NCI-H146 treated with DMSO at 0.1 percent for 48 hours (cell line): ENCODE measurements at regions not wholly inside any gene's neighbourhood (a gene's known extent, or its start where the extent isn't known, plus 50 kb on each side); places are given as distances from the start of the nearest gene placed in this dataset.

Source experiments
- DNase-seq: peaks from one replicate; lab custom pipeline; 2025; ENCODE audit not compliant: unreplicated experiment; lab: John Stamatoyannopoulos, UW

DNA sequence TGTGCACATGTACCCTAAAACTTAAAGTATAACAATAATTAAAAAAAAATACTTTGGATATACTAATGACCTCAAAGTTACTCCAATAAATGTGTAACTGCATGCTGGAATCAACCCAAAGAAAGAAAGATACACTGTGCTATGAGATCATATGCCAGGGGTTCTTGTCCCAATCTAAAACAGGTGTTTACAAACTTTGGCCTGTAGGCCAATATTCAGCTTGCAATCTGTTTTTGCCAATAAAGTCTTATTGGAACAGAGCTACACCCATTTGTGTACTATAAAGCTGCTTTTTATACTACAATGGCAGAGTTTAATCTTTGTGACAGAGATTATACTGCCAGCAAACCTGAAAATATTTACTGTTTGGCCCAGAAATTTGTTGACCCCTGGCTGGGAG, 138.8 kb upstream of the AFF2 start:
- DNase-seq = no peak

DNA sequence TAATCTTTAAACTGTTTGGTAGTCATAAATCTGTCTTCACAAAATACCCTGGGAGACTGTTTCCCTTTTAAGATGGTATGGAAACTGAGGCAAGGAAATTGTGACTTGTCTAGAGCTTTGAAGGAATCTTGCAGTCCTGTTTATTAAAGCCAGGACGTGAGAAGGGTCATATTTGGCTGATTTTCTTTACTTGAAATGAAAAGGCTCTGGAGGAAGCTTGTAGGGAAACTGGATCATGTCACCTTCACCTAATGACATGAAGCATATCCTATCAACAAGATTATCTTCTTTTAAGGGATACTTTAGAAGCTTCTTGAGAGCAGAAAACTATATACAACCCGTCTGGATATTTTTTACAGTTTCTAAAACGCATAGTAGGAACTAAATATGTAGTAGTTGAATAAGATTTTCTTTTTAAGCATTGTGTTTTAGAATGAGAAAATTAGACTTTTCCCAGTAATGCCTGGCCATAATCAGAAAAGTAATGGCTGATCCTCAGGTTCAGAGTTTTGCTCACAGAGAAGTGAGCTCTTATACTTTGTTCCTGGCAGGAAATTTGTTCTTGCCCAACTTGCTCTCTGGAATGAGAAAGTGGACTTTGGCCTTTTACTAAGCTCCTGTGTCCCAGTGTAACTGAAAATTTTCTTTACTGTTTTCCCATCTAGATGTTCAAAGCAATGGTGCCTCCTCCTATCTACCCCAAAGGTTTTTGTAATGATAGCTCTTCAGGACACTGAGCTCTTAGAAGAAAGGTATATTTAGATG, 136.8 kb upstream of the AFF2 start:
- DNase-seq = no peak

DNA sequence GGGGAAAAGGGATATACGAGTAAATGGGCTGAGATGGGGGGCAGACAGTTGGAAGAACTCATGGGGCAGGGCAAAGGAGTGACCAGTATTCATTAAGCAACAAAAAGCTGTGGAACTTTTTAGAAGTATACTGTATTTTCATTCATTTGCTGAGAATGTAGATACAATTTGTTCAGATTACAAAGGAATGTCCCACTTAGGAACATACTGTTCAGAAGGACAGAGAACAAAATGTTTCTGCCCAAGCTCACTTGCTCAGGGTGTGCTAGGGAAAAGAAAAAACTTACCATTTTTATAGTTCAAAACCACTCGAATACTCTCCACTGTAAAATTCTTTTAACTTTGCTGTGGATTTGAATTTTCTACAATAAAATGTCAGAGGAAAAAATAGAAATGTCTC, 135.2 kb upstream of the AFF2 start:
- no peak for DNase-seq

DNA sequence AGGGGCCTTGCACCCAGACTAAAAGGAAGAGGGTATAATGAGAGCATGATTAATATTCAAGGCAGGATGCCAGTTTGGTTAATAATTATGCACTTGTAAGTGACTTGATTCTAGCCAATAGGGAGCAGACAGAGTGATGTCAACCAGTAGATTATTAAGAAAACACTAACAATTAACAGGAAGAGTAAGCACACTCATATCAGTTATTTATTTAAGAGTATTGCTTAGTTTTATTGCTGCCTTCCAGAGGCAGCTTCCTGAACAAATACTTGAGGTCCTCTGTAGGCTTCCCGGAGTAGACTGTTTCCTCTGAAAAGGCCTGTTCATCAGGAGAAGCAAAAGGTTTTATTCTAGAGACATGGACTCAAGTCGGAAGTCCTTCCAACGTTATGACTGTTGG, 129.1 kb upstream of the AFF2 start:
- no peak for DNase-seq

DNA sequence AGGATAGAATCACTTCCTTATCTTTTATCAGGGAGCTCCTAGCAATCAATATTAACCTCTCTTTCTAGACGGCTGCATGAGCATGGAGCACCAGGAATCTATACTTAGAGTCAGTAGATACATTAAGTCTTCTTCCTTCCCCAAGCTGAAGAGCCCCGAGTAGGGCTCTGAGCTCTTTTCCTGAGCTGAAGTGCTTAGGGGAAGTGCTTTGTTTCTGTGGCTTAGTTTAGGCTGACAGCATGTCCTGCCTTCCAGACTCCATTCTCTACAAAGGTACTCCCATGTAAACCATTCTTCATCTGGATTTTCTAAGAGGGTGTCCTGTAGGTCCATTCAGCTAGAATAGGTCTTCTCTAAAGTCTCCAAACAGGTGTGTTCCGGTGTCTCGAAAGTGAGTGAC, 127.5 kb upstream of the AFF2 start:
- no peak for DNase-seq

DNA sequence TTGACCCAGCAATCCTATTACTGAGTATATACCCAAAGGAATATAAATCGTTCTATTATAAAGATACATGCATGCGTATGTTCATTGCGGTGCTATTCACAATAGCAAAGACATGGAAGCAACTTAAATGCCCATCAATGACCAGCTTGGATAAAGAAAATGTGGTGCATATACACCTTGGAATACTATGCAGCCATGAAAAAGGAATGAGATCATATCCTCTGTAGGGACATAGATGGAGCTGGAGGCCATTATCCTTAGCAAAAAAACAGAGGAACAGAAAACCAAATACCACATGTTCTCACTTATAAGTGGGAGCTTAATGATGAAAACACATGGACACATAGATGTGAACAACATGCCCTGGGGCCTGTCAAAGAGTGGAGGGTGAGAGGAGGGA, 124.1 kb upstream of the AFF2 start:
- no peak for DNase-seq

DNA sequence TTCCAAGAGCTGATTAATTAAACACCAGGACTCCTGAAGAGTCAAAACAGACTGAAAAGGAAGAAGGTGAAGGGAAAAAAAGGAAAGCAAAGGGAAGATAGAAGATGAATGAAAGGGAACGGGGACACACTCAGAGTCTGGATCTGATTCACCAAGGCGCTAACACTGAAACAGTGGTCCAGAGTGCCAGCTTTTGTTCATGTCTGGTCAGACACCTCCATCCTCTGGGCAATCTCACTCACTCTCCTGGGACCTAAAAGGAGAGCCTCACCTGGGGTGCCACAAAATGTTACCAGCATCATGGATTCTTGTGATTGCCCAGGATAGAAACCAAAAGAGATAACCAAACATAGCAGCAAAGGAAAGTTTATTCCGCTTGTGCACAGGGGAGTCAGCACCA, 120.3 kb upstream of the AFF2 start:
- DNase-seq = no peak

DNA sequence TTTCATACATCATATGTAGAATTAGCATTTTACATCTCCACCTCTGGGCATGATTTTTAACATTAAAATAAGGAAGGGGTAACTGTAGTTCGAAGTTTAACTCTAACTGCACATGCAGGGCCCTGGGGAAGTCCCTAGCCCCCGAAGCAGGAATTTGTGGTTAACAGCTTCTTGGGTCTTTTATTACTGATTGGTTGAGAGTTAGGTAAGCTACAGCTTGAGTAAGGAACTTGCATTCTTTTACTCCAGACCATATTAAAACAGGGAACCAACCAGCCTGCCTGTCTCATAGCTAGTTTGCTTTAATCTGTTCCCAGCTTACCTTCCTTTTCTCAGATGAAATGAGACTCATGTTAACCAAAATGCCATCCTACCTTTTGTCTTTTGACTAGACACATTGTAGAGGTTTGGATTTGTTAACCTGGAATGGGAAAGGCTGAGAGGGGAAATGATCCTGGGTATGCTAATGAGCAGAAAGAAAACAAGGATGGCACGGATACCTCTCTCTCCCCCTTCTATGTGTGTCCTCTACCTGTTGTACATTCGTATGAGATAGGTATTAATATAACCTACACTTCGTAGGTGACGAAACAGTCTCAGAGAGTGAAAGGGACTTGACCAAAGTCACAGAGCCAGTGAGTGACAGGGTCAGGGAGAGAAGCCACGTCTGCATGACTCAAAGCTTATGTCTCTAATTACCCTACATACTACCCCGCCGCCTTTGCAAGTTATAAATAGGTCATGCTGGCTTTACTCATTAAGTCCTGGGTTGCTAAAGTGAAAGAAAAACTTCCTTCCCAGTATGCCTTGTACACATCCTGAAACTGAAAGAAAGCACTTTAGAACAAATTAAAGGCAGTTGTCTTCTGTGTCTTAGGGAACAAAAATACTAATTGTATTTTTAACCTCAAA, 119.5 kb upstream of the AFF2 start:
- no peak for DNase-seq

DNA sequence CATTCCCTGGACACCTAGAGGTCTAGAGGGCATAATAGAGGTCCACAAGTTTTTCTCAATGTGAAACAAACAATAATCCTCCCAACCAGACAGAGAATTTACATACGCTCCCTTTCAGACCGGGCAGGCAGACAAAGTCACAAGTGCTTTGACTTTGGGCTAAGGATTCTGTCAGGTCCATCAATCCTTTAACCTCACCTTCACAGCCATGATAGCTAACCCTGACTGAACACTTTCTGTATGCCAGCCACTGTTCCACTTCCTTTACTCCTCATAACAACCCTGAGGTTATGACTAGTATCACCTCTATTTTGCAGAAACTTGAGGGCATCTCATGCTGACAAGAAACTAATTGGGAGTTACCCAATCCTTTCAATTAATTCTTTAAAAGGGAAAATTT, 118.8 kb upstream of the AFF2 start:
- no peak for DNase-seq

DNA sequence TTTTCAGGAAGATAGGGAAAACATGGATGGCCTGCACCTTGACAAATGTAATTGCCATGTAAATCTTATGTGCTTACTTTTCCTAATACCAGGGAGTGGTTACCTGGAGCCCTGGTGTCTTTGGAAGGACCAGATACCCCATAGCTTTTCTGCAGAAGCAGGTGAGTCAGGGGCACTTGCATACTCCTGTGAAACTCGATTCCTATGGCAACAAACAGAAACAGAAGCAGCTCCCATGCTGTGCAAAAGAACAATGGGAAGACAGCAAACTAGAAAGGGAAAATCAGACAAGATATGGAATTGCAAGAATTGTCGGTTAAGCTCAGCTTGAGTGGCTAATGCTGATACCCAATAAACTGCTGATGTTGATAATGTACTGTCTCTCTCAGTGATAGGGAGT, 117.4 kb upstream of the AFF2 start:
- no peak for DNase-seq

DNA sequence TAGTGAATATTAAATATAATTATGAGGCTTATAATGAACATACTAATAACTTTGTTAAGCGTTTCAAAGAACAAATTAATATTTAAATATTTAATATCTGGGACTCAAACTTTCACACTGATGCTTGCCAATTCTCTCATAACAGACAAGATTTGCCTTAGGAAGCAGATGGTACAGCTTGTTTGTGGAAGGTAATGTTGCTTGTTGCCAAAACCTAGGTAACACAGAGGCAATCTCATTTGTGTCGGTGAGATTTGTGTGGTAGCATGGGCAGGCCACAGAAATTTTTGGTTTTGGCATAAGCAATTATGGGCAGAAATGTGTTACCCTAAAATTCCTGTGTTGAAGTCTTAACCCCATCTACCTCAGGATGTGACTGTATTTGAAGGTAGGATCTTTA, 114.9 kb upstream of the AFF2 start:
- DNase-seq = no peak

DNA sequence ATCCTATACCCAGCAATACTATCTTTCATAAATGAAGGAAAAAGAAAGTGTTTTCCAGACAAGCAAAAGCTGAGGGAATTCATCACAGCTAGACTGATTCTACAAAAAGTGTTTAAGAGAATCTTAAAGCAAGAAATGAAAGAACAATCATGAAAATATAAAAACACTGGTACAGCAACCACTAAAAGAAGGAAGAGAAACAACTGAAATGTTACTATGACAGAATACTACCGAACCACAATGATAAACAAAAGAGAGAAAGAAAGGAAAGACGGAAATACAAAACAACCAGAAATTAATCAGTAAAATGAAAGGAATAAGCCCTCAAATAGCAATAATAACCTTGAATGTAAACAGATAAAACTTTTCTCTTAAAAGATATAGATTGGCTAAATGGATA, 110.8 kb upstream of the AFF2 start:
- DNase-seq = no peak

DNA sequence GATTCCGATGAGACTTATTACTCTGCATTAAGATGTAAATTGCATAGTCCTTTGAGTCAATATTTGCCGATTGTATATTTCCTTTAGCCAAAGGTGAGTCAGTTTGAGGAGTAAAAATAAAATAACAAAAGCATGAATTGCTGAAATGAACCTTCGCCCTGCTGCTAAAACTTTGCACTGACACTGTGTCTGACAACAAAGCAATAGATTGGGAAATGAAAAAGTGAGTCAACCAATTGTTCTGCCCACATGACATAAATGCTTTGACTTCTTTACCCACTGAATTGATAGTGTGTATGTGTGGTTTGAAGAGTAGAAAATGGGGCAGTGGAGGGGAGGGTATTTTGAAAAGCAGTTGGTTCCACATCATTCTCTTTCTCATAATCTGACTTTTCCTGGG, 88.4 kb upstream of the AFF2 start:
- DNase-seq = no peak

DNA sequence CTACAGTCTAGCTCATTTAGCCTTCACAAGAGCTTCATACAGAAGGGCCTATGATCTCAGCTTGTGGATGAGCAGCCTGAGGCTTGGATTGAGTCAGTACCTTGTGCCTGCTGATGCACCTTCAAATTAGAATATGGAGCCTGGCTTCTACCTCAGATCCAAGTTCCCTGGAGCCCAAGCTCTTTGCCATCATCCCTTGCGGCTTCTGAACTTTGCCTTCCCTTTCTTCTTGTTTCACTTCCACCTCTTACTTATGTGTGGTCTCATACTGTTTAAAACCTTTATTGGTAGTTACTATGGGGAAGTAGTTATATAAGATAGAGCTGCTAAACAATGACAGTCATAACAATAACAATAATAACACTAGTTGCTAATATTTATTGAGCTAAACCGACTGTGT, 84.3 kb upstream of the AFF2 start:
- DNase-seq = no peak

DNA sequence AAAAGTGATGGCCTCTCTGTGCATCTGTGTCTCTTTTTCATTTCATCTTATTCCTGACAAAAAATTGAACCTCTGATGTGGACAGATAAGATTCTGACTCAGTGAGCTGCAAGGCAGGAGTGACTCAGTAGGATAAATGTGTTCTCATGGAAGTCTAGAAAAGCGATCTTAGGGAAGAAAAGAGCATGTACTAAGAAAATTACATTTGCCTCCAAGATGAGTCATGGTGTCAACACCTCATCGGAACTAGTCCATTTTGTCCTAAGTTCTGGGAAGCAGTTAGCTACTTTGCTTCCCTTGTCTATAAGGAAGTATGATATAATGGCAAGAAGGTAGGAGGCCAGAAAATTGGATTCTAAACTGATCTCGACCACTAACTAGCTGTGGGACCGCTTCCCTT, 83.5 kb upstream of the AFF2 start:
- no peak for DNase-seq

DNA sequence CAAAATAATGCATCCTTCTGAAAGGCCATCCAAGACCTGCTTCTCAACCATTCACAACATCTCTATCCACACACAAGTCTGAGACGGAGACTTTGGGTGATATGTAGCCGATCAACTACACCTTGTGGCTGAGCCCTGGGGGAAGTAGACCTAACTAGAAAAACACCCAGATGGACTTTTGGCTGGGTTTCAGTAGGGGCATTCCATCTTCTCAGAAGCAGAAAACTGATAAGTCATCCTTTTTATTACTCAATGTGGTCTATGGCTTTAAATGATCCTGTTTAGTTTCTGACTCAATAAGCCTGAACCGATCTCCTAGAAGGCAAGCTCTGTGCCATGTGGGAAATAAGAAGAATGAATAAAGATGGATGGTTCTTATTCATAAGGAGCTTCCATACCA, 82.5 kb upstream of the AFF2 start:
- DNase-seq = no peak

DNA sequence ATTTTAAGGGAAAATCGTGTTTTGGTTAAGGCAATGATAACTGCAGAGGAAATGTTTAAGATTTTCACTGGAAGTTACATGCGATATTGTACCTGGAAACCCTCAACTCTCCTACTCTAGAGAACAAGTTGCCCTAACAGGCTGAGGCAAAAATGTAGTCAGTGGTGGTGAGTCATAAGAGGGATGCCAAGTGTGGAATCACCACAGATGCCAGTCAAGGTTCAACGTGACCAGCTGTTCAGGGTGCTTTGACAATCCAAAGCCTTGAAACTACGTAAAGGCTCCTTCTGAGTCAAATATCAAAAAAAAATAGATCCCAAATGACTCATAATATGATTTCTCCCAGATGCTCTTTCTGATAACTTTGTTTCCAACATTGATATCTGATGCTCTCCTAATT, 77.9 kb upstream of the AFF2 start:
- DNase-seq = no peak

DNA sequence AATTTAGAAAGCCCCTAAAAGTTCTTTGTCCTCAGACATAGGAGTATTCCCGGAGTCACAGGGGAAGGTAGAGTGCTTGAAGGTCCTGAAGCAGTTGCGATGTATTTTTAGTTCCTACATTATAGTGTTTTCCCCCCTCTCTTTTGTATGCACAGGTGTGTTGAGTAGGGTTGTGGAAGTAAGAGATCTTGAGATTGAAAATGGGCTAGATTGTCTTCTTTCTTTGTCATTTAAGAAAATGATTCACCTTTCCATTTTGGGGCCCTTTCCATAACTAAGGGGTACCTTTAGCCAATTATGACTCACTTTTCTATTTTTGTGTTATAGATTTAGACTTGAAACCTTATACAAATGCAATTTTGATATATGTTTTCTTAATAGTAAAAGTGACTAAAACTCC, 75.8 kb upstream of the AFF2 start:
- no peak for DNase-seq

DNA sequence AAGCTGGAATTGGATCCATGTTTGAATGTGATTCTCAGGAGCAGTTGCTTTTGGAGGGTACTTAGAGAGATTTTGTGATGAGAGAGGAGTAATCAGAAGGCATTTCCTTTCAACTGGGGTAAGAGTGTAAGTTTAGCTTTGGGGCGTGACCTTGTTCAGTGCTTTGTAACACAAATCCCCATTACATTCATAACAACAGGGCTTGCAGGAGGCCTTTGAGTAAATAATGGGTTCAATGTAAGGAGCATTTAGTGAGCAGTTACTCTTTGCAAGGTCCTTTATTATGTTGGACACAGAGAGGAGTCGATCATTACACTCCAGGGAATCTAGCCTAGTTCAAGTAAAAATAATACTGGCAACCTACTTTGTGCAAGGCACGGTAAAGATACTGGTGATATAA, 74.0 kb upstream of the AFF2 start:
- DNase-seq = no peak

DNA sequence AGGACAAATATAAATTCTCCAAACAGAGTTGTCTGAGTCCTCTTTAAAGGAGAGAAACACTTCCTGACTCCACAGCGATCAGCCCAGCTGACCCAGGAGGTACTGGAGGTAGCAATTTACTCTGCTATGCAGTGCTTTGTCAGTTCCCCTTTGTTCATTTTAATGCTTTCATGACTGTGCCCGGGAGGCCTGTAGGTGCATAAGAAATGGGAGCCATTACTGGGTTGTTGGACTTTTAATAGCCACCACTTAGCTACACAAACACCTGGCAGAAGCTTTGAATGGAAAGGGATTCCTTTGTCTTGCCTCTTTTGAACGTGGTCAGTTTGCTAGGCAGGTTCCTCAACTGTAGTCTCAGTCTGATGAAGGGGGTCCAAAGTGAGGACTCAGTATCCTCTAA, 59.0 kb upstream of the AFF2 start:
- DNase-seq = no peak

DNA sequence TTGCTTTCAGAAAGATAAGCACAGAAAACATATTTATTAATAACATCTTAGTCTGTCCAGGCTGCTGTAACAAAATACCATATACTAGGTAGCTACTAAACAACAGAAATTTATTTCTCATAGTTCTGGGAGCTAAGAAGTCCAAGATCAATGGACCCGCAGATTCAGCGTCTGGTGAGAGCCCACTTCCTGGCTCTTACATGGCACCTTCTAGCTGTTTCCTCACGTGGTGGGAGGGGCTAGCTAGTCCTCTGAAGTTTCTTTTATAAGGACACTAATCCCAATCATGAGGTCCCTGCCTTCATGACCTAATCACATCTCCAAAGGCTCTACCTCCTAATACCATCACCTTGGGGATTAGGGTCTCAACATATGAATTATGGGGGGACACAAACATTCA, 57.2 kb upstream of the AFF2 start:
- no peak for DNase-seq

DNA sequence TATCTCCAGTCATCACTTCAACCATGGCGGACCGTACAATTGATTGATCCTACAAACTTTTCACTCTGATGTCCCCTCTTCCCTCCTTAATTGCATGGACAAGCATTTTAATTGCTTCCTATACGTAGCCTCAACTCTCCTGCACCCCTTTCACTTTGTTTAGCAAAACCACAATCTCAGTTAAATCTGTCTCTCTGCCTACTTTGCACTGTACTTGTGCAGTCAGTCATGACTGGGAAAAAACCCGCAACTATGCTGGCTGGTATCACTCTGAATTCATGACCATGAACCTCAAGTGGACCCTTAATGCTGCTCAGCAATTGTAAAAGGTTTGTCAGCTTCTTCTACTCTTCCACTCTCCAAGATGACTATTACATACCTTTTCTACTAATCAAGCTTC, 51.7 kb upstream of the AFF2 start:
- DNase-seq = no peak
